PC-3 (cell line): ENCODE measurements at regions not wholly inside any gene's neighbourhood (a gene's known extent, or its start where the extent isn't known, plus 50 kb on each side); places are given as distances from the start of the nearest gene placed in this dataset.

Source experiments
- ATAC-seq: fragments of 200-7000 bp; cut with Tn5 transposase; 2 replicates; pipeline ENCODE4 v1.9.1; 2020; ENCODE audit warnings: mild to moderate bottlenecking, moderate library complexity
- BruUV-seq: library from RNA; stranded (reverse); fragments of 400-500 nt; replicated peaks from 2 replicates; lab custom pipeline; 2021; lab: Mats Ljungman, UMichigan
- CTCF ChIA-PET: fragments of 300-600 bp; sonication (Branson Sonifier 250); formaldehyde crosslinking; loops from one replicate; lab custom pipeline; 2022; ENCODE audit warnings: antibody characterized with exemption; lab: Charles Lee
- POLR2A ChIA-PET: fragments of 300-600 bp; sonication (Branson Sonifier 250); formaldehyde crosslinking; loops from one replicate; lab custom pipeline; 2022; ENCODE audit warnings: antibody characterized with exemption; ENCODE audit not compliant: unreplicated experiment; lab: Charles Lee
- DNase-seq: peaks from one replicate; pipeline ENCODE4 v3.0.0-alpha.2; 2015
- H2AFZ ChIP-seq: fragments of 300-600 bp; sonication (generic); 2 replicates; pipeline ENCODE4 v1.6.0; 2016; ENCODE audit warnings: antibody characterized with exemption, low read length
- H3F3A ChIP-seq: fragments of 300-600 bp; sonication (generic); one replicate; pipeline ENCODE4 v1.6.0; 2017; ENCODE audit warnings: antibody characterized with exemption, low read length, control low read depth, mild to moderate bottlenecking; ENCODE audit not compliant: unreplicated experiment
- H3K27ac ChIP-seq: fragments of 300-600 bp; sonication (generic); 2 replicates; pipeline ENCODE4 v1.5.1; 2016; ENCODE audit warnings: mild to moderate bottlenecking, low read length
- H3K27me3 ChIP-seq: fragments of 300-600 bp; sonication (generic); 2 replicates; pipeline ENCODE4 v1.6.1; 2016; ENCODE audit warnings: low read length, mixed read lengths
- H3K36me3 ChIP-seq: fragments of 300-600 bp; sonication (generic); 2 replicates; pipeline ENCODE4 v1.6.1; 2016; ENCODE audit warnings: low read depth, mixed run types, low read length, mixed read lengths
- H3K4me1 ChIP-seq: fragments of 300-600 bp; sonication (generic); 2 replicates; pipeline ENCODE4 v1.5.1; 2016; ENCODE audit warnings: low read length; ENCODE audit not compliant: insufficient read depth
- H3K4me2 ChIP-seq: fragments of 300-600 bp; sonication (generic); 2 replicates; pipeline ENCODE4 v1.6.0; 2016; ENCODE audit warnings: low read length
- H3K4me3 ChIP-seq: fragments of 300-600 bp; sonication (generic); 2 replicates; pipeline ENCODE4 v1.5.1; 2016; ENCODE audit warnings: mild to moderate bottlenecking, low read length, mixed read lengths
- H3K79me2 ChIP-seq: fragments of 300-600 bp; sonication (generic); 2 replicates; pipeline ENCODE4 v1.6.1; 2017; ENCODE audit warnings: low read length, mixed read lengths
- H3K9ac ChIP-seq: fragments of 300-600 bp; sonication (generic); 2 replicates; pipeline ENCODE4 v1.6.0; 2016; ENCODE audit warnings: mild to moderate bottlenecking, low read length
- H3K9me2 ChIP-seq: fragments of 300-600 bp; sonication (generic); replicated peaks from 2 replicates; pipeline ENCODE4 v1.6.1; 2016; ENCODE audit warnings: mixed run types, low read length, mixed read lengths
- H3K9me3 ChIP-seq: fragments of 300-600 bp; sonication (generic); 2 replicates; pipeline ENCODE4 v1.6.1; 2016; ENCODE audit warnings: low read length, mixed read lengths
- H4K20me1 ChIP-seq: fragments of 300-600 bp; sonication (generic); 2 replicates; pipeline ENCODE4 v1.6.1; 2016; ENCODE audit warnings: low read length, mixed read lengths
- CTCF ChIP-seq: fragments of 300-600 bp; sonication (generic); conservative IDR thresholded peaks from 2 replicates; pipeline ENCODE4 v1.5.1; 2017; ENCODE audit warnings: antibody characterized with exemption, low read depth, mild to moderate bottlenecking, low read length
- EZH2 ChIP-seq: fragments of 300-600 bp; sonication (generic); IDR thresholded peaks from one replicate; pipeline ENCODE4 v1.6.1; 2017; ENCODE audit warnings: antibody characterized with exemption, mild to moderate bottlenecking, low read length; ENCODE audit not compliant: unreplicated experiment
- EZH2phosphoT487 ChIP-seq: fragments of 300-600 bp; sonication (generic); IDR thresholded peaks from 2 replicates; pipeline ENCODE4 v1.6.1; 2018; ENCODE audit warnings: mild to moderate bottlenecking, antibody characterized with exemption, low read length, borderline replicate concordance
- intact Hi-C: fragments of 100-400 bp; cut with micrococcal nuclease; formaldehyde crosslinking; loops from 2 replicates; pipeline ENCODE4 v1.9.0; 2023

GRCh38 chr4:184281231-184282139, 63.8 kb upstream of the ENPP6 start:
- ATAC-seq (no peak), DNase-seq (no peak)
- BruUV-seq = no TSS peak
- POLR2A ChIA-PET = no interaction called here
- CTCF ChIA-PET = no interaction called here
- Histone ChIP-seq H3K27me3 (no peaks in the 10 kb centered on the region), H3K79me2 (no peaks in the 10 kb centered on the region), H3K9me2 (no peaks in the 10 kb centered on the region), H3K4me2 (no peak overlapping the region), H2AFZ (no peak overlapping the region), H4K20me1 (no peaks in the 10 kb centered on the region), H3K9me3 (no peaks in the 10 kb centered on the region), H3K9ac (no peak overlapping the region), H3K36me3 (no peaks in the 10 kb centered on the region), H3F3A (no peaks in the 10 kb centered on the region), H3K4me3 (no peak overlapping the region), H3K27ac (no peak overlapping the region), H3K4me1 (no peaks in the 10 kb centered on the region)
- TF ChIP-seq EZH2phosphoT487 = no peak
- no peak for TF ChIP-seq EZH2
- no peak for TF ChIP-seq CTCF
- intact Hi-C loops = no loop called here

- intact Hi-C loops = no loop called here
- no peak for DNase-seq
Observed at GRCh38 chr4:184280591-184281071, 63.0 kb upstream of the ENPP6 start.

More at GRCh38 chr4:184280591-184281071, 63.0 kb upstream of the ENPP6 start:
- ChIA-PET CTCF (no interaction called here), POLR2A (no interaction called here)
- Histone ChIP-seq H2AFZ (no peak overlapping the region), H3K9me3 (0 out of 2 replicates have a peak, but pooled peaks cover 3% of the 10 kb centered on the region), H3K9me2 (no peaks in the 10 kb centered on the region), H3K9ac (no peak overlapping the region), H4K20me1 (no peaks in the 10 kb centered on the region), H3K27ac (no peak overlapping the region), H3K4me1 (no peaks in the 10 kb centered on the region), H3K79me2 (no peaks in the 10 kb centered on the region), H3K4me3 (no peak overlapping the region), H3F3A (no peaks in the 10 kb centered on the region), H3K36me3 (no peaks in the 10 kb centered on the region), H3K4me2 (no peak overlapping the region), H3K27me3 (no peaks in the 10 kb centered on the region)
- TF ChIP-seq CTCF (no peak), EZH2phosphoT487 (no peak), EZH2 (no peak)
- no TSS peak for BruUV-seq
- ATAC-seq = no peak
